H9 (cell line): ENCODE measurements at regions not wholly inside any gene's neighbourhood (a gene's known extent, or its start where the extent isn't known, plus 50 kb on each side); places are given as distances from the start of the nearest gene placed in this dataset.

ENCODE experiments used
- DNase-seq: peaks from one replicate; pipeline ENCODE4 v3.0.0-alpha.2; 2017
- H2AFZ ChIP-seq: one replicate; pipeline ENCODE4 v1.6.1; 2013; ENCODE audit warnings: mild to moderate bottlenecking, low read length, control low read depth, moderate library complexity
- H2AK5ac ChIP-seq: 2 replicates; pipeline ENCODE4 v1.6.1; 2013; ENCODE audit warnings: low read length, control low read depth, mixed read lengths; ENCODE audit not compliant: insufficient read length
- H2BK120ac ChIP-seq: one replicate; pipeline ENCODE4 v1.6.1; 2013; ENCODE audit warnings: low read depth, mild to moderate bottlenecking, low read length, control low read depth, inconsistent platforms; ENCODE audit not compliant: poor library complexity, severe bottlenecking
- H2BK12ac ChIP-seq: 2 replicates; pipeline ENCODE4 v1.6.1; 2013; ENCODE audit warnings: low read length, control low read depth, mixed read lengths, low read depth; ENCODE audit not compliant: insufficient read length
- H2BK15ac ChIP-seq: 2 replicates; pipeline ENCODE4 v1.6.1; 2013; ENCODE audit warnings: low read depth, low read length, control low read depth
- H2BK20ac ChIP-seq: one replicate; pipeline ENCODE4 v1.6.1; 2013; ENCODE audit warnings: low read depth, mild to moderate bottlenecking, low read length, control low read depth, inconsistent platforms; ENCODE audit not compliant: poor library complexity, severe bottlenecking
- H2BK5ac ChIP-seq: 2 replicates; pipeline ENCODE4 v1.6.1; 2013; ENCODE audit warnings: low read length, control low read depth, mixed read lengths; ENCODE audit not compliant: insufficient read length
- H3K14ac ChIP-seq: 2 replicates; pipeline ENCODE4 v1.6.1; 2013; ENCODE audit warnings: low read length, control low read depth; ENCODE audit not compliant: insufficient read depth
- H3K18ac ChIP-seq: 2 replicates; pipeline ENCODE4 v1.6.1; 2013; ENCODE audit warnings: low read depth, mild to moderate bottlenecking, mixed read lengths, low read length, control low read depth; ENCODE audit not compliant: insufficient read length
- H3K23ac ChIP-seq: 2 replicates; pipeline ENCODE4 v1.6.1; 2013; ENCODE audit warnings: low read length, control low read depth, mixed read lengths, low read depth; ENCODE audit not compliant: insufficient read length
- H3K23me2 ChIP-seq: 2 replicates; pipeline ENCODE4 v1.6.1; 2013; ENCODE audit warnings: low read depth, mild to moderate bottlenecking, mixed read lengths, low read length, control low read depth; ENCODE audit not compliant: insufficient read length, poor library complexity, severe bottlenecking
- H3K27ac ChIP-seq: 2 replicates; pipeline ENCODE4 v1.5.1; 2013; ENCODE audit warnings: low read length, control low read depth, mixed read lengths, low read depth; ENCODE audit not compliant: insufficient read length
- H3K27me3 ChIP-seq: 2 replicates; pipeline ENCODE4 v1.6.1; 2013; ENCODE audit warnings: low read length, control low read depth, inconsistent platforms; ENCODE audit not compliant: insufficient read depth
- H3K4ac ChIP-seq: 2 replicates; pipeline ENCODE4 v1.6.1; 2013; ENCODE audit warnings: low read depth, mild to moderate bottlenecking, control low read depth, inconsistent platforms, low read length, moderate library complexity
- H3K4me1 ChIP-seq: 2 replicates; pipeline ENCODE4 v1.6.1; 2013; ENCODE audit warnings: low read length, control low read depth, inconsistent platforms; ENCODE audit not compliant: insufficient read depth
- H3K4me2 ChIP-seq: 2 replicates; pipeline ENCODE4 v1.6.1; 2013; ENCODE audit warnings: low read length, control low read depth, mixed read lengths; ENCODE audit not compliant: insufficient read length, insufficient read depth
- H3K56ac ChIP-seq: 2 replicates; pipeline ENCODE4 v1.6.1; 2013; ENCODE audit warnings: low read depth, mild to moderate bottlenecking, mixed read lengths, low read length, control low read depth; ENCODE audit not compliant: insufficient read length
- H3K79me1 ChIP-seq: 2 replicates; pipeline ENCODE4 v1.6.1; 2013; ENCODE audit warnings: low read depth, mild to moderate bottlenecking, moderate library complexity, low read length, control low read depth, inconsistent platforms; ENCODE audit not compliant: insufficient read depth, poor library complexity, severe bottlenecking
- H3K79me2 ChIP-seq: 2 replicates; pipeline ENCODE4 v1.6.1; 2013; ENCODE audit warnings: low read length, control low read depth, inconsistent platforms; ENCODE audit not compliant: insufficient read depth
- H3K9ac ChIP-seq: 2 replicates; pipeline ENCODE4 v1.6.1; 2013; ENCODE audit warnings: low read length, control low read depth, mixed read lengths; ENCODE audit not compliant: insufficient read length; ENCODE audit errors: extremely low read depth
- H3K9me3 ChIP-seq: one replicate; pipeline ENCODE4 v1.6.1; 2013; ENCODE audit warnings: low read depth, low read length, inconsistent platforms; ENCODE audit not compliant: control insufficient read depth
- H3T11ph ChIP-seq: one replicate; pipeline ENCODE4 v1.6.1; 2013; ENCODE audit warnings: mild to moderate bottlenecking, low read length, control low read depth, inconsistent platforms
- H4K20me1 ChIP-seq: one replicate; pipeline ENCODE4 v1.6.1; 2013; ENCODE audit not compliant: control insufficient read depth, insufficient read length, insufficient read depth
- H4K5ac ChIP-seq: 2 replicates; pipeline ENCODE4 v1.6.1; 2013; ENCODE audit warnings: low read depth, mild to moderate bottlenecking, mixed read lengths, low read length, control low read depth; ENCODE audit not compliant: insufficient read length
- H4K8ac ChIP-seq: replicated peaks from 2 replicates; pipeline ENCODE4 v1.6.1; 2013; ENCODE audit warnings: low read length, control low read depth, mixed read lengths, low read depth; ENCODE audit not compliant: insufficient read length
- H4K91ac ChIP-seq: 2 replicates; pipeline ENCODE4 v1.6.1; 2013; ENCODE audit warnings: low read depth, mild to moderate bottlenecking, moderate library complexity, mixed read lengths, low read length, control low read depth; ENCODE audit not compliant: insufficient read length
- H3K27ac Mint-ChIP-seq, 3 experiments: 2 replicates in 2 of 3; 3 replicates in 1 of 3; pipeline ENCODE4 v1.8.0; 2020 to 2021; ENCODE audit warnings: mixed read lengths in 3 of 3, mild to moderate bottlenecking in 1 of 3, moderate library complexity in 1 of 3
- H3K27me3 Mint-ChIP-seq: 2 replicates; pipeline ENCODE4 v1.8.0; 2021; ENCODE audit warnings: low read depth, mild to moderate bottlenecking, moderate library complexity, mixed read lengths
- H3K36me3 Mint-ChIP-seq, 3 experiments: 2 replicates in 2 of 3; 3 replicates in 1 of 3; pipeline ENCODE4 v1.8.0; 2020 to 2021; ENCODE audit warnings: low read depth in 3 of 3, mixed read lengths in 3 of 3; ENCODE audit not compliant: insufficient read depth in 1 of 3
- H3K4me1 Mint-ChIP-seq, 2 experiments: 2 replicates each; pipeline ENCODE4 v1.8.0; 2020; ENCODE audit warnings: mixed read lengths in 2 of 2
- H3K4me3 Mint-ChIP-seq, 2 experiments: 2 replicates in 1 of 2; 3 replicates in 1 of 2; pipeline ENCODE4 v1.8.0; 2020 to 2021; ENCODE audit warnings: mild to moderate bottlenecking in 2 of 2, mixed read lengths in 2 of 2, moderate library complexity in 1 of 2
- H3K9me3 Mint-ChIP-seq, 2 experiments: 2 replicates in 1 of 2; 3 replicates in 1 of 2; pipeline ENCODE4 v1.8.0; 2020; ENCODE audit warnings: mild to moderate bottlenecking in 2 of 2, mixed read lengths in 2 of 2, moderate library complexity in 1 of 2
- TF ChIP-seq, protein P1 (sequence below): fragments of 200-600 bp; sonication (generic); conservative IDR thresholded peaks from 3 replicates; pipeline ENCODE4 v1.8.0; 2021; ENCODE audit warnings: antibody characterized with exemption, mild to moderate bottlenecking

DNA sequence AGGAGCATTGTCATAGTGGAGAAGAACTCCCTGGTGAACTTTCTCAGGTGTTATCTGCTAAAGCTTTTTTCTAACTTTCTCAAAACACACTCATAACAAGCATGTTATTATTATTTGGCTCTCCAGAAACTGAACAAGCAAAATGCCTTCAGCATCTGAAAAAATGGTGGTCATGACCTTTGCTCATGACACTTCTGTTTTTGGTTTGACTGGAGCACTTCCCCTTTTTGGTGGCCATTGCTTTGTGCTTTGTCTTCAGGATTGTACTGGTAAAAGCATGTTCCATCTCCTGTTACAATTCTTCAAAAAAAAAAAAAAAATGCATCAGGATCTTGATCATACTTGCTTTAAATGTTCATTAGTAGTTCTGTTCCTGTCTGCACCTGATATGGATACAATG, 1241.6 kb upstream of the USP15 start:
- H4K8ac ChIP-seq: no peak overlapping the region
- no peaks in the 10 kb centered on the region for H4K20me1 ChIP-seq
- no peak overlapping the region for H4K91ac ChIP-seq
- no peak overlapping the region for H3K9ac ChIP-seq
- Mint-ChIP-seq H3K4me1 (peaks cover 3 to 5% of the 10 kb centered on the region in 2 experiments; a peak in 2 of 4 replicates), H3K36me3 (peaks cover 5 to 16% (median 9%) of the 10 kb centered on the region in 3 experiments), H3K4me3 (no peak overlapping the region), H3K27me3 (no peaks in the 10 kb centered on the region), H3K27ac (no peak overlapping the region), H3K9me3 (peaks cover 24 to 29% of the 10 kb centered on the region in 2 experiments)
- no peak overlapping the region for H2AFZ ChIP-seq
- no peak overlapping the region for H3K14ac ChIP-seq
- H3K23me2 ChIP-seq: no peaks in the 10 kb centered on the region
- no peak for DNase-seq
- H3K27ac ChIP-seq: no peak overlapping the region
- H2BK20ac ChIP-seq: no peak overlapping the region
- H2BK120ac ChIP-seq: no peak overlapping the region
- H2AK5ac ChIP-seq: no peak overlapping the region
- H3K9me3 ChIP-seq: no peaks in the 10 kb centered on the region
- H4K5ac ChIP-seq: no peak overlapping the region
- no peak overlapping the region for H3T11ph ChIP-seq
- H3K4me1 ChIP-seq: no peaks in the 10 kb centered on the region
- no peak overlapping the region for H3K18ac ChIP-seq
- H3K23ac ChIP-seq: no peak overlapping the region
- H2BK5ac ChIP-seq: no peak overlapping the region
- H3K4me2 ChIP-seq: no peak overlapping the region
- no peaks in the 10 kb centered on the region for H3K79me2 ChIP-seq
- H3K79me1 ChIP-seq: no peaks in the 10 kb centered on the region
- no peak overlapping the region for H2BK15ac ChIP-seq
- H3K4ac ChIP-seq: no peak overlapping the region
- no peak overlapping the region for H3K56ac ChIP-seq
- H3K27me3 ChIP-seq: no peaks in the 10 kb centered on the region
- TF ChIP-seq, protein P1, sequence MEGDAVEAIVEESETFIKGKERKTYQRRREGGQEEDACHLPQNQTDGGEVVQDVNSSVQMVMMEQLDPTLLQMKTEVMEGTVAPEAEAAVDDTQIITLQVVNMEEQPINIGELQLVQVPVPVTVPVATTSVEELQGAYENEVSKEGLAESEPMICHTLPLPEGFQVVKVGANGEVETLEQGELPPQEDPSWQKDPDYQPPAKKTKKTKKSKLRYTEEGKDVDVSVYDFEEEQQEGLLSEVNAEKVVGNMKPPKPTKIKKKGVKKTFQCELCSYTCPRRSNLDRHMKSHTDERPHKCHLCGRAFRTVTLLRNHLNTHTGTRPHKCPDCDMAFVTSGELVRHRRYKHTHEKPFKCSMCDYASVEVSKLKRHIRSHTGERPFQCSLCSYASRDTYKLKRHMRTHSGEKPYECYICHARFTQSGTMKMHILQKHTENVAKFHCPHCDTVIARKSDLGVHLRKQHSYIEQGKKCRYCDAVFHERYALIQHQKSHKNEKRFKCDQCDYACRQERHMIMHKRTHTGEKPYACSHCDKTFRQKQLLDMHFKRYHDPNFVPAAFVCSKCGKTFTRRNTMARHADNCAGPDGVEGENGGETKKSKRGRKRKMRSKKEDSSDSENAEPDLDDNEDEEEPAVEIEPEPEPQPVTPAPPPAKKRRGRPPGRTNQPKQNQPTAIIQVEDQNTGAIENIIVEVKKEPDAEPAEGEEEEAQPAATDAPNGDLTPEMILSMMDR: no peak
- no peak overlapping the region for H2BK12ac ChIP-seq
